HEK293 (cell line): ENCODE measurements at regions not wholly inside any gene's neighbourhood (a gene's known extent, or its start where the extent isn't known, plus 50 kb on each side); places are given as distances from the start of the nearest gene placed in this dataset.

Experiments used
- CTCF ChIP-seq: fragments of 450-650 bp; formaldehyde crosslinking; IDR thresholded peaks from 2 replicates; pipeline ENCODE4 v1.5.1; 2016; ENCODE audit warnings: missing biosample characterization, missing genetic modification characterization
- ZBTB21 ChIP-seq: fragments of 450-650 bp; formaldehyde crosslinking; IDR thresholded peaks from 2 replicates; pipeline ENCODE4 v1.5.1; 2017; ENCODE audit warnings: missing biosample characterization, missing genetic modification characterization

- TF ChIP-seq CTCF (tag by site-specific recombination): no peak
- no peak for TF ChIP-seq ZBTB21 (tag by site-specific recombination)
Measured at GRCh38 chr7:13117592-13117991, 430.2 kb downstream of the ARL4A start.
